ENCODE measurements at regions not wholly inside any gene's neighbourhood (a gene's known extent, or its start where the extent isn't known, plus 50 kb on each side); places are given as distances from the start of the nearest gene placed in this dataset.

- DNase-seq (ENCODE audit: low read depth, low spot score), result no peak
Observed at GRCh38 chr15:37576952-37577351, 357.5 kb upstream of the TMCO5A start.

DNA sequence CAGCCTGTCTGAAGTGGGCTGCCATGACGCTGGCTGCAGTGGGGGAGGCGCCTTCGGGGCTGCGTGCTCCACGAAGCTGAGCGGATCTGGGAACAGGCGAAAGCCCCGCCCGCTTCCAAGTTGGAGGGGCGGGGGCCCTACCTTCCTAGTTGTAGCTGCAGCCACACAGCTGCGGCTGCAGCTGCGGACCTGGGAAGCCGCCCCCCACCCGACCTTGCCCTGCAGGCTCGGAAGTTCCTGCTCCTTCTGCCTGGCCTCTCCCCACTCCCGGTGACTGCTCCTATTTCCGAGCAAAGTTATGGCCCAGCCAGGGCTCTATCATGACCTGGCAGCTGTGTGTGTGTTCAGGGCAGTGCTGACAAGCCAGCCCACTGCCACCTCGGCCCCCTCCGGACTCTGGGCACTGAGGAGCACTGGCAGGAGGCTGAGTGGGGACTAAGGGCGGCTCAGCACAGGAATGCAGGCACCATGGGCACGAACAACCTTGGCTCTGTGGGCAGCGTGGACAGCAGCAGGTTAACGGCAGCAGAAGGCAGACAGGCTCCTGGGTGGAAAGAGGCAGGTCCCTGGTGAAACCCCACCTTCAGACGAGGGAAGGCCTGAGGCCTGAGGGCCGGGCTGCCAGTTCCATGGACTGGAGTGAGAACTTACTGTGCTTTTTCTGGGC is 352.4 kb upstream of the TMCO5A start:
- DNase-seq (ENCODE audit: low read depth, low spot score), result no peak

DNA sequence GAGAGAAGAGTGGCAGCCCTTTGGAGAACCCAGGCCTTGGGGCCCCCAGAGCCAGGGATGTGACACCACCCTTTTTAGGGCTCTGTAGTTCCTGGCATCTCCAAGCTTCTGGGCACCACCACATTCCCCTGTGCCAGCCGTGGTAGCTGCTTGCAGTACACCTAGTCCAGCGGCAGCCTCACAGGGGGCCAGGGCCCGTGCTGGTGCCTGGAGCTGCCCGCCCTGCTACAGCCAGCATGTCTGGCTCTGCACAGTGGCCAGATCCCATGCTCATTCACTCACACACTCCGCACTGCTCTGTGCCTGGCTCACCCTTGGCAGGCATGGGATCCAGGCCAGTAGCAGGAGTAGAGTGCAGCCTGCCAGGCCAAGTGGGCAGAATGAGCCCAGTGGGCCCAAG is 351.6 kb upstream of the TMCO5A start:
- no peak for DNase-seq (ENCODE audit: low read depth, low spot score)

DNA sequence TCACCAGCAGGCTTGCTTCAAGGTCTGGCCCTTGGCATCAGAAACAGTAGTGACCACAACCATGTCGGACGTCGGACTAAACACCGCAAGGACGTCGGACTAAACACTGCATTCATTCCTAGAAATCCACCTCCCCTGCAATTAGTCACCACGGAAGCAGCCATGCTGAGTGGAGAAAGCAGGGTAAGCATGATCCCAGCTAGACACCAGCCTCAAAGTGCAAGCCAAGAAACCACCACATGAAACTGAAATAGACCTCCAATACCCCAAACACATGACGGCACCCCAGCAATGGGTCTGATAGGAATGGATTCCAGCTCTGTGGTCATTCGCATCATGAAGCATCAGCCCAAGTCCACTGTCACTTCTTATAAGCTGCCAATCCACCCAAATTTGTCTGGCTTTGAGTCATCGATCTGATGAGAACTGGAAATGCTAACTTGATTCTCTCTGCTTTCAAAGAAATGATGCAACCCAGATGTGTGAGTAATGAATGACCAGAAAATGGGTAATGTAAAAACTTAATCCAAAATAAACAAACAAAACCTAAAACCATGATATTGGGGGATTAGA is 348.3 kb upstream of the TMCO5A start:
- DNase-seq (ENCODE audit: low read depth, low spot score), result no peak

GRCh38 chr15:37586976-37587375 is 347.5 kb upstream of the TMCO5A start:
- DNase-seq (ENCODE audit: low read depth, low spot score), result no peak

DNA sequence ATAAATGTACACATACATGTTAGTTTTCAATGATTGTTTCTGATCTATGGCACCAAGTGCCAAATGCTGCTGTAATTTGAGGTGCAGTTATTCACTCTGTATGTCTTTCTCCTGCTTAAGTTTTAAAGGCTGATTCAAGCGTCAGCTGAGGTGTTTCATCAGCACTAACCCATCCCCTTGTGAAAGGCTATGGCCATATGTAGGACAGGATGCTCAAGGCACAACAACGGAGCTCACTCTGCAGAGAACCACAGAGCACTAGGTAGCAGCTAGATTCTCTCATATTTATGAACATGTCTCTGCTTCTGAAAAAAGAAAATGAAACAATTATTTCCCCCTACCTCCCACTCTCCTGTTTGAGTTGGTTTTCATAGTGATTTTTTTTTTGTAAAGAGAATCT is 340.0 kb upstream of the TMCO5A start:
- DNase-seq (ENCODE audit: low read depth, low spot score), result no peak

DNA sequence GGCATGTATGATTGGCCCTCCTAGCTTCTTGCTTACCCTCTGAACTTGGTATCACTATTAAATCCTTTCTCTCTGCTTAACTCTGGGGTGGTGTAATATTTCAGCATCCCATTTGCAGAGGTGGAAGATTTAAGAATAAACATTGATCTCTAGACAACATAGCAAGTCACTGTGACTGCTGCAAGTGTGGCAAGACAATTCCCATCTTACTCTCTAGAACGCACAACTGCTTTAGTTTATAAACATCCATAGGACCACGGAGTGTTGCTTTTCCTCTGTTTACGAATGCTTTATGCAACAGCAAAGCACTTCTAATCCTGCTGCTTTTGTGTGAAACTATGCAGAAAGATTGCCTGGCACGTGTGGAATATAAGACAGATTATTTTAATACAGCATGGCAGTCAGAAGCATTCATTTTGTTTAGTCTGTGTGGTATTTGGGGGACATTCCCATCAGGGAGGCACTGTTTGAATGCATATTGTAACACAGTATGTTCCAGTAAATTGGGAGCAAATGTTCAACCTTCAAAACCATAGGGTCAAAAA is 338.9 kb upstream of the TMCO5A start:
- no peak for DNase-seq (ENCODE audit: low read depth, low spot score)

GRCh38 chr15:37599156-37599555 is 335.3 kb upstream of the TMCO5A start:
- DNase-seq (ENCODE audit: low read depth, low spot score), result no peak

- no peak for DNase-seq (ENCODE audit: low read depth, low spot score)
Observed at GRCh38 chr15:37616215-37616614, 318.2 kb upstream of the TMCO5A start.

GRCh38 chr15:37618353-37618752 is 316.1 kb upstream of the TMCO5A start:
- DNase-seq (ENCODE audit: low read depth, low spot score), result no peak

DNA sequence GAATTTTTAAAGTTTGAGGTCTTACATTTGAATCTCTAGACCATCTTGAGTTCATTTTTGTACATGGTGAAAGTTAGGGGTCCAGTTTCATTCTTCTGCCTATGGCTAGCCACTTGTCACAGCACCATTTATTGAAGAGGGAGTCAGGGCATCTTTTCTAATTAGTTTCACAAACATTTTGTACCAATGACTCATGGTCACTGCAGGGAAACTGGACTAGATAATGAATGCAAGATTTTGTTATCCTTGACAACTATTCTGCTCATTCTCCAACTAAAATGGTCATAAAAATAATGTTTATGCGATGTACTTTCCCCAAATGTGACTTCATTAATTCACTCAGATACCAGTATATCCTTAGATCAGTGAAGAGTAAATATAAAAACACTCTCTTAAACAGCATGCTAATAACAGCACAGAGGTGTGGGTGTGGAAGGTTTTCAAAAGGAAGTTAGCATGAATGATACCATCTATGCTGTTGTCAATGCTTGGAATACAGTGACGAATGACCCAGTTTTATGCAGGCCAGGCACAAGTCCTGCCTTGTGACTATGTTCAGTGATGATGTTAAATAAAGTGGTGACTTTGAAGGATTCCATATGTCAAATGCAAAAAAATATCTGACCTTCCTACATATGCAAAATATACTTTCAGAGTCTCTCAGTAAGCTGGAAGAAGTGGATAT is 314.9 kb upstream of the TMCO5A start:
- no peak for DNase-seq (ENCODE audit: low read depth, low spot score)

- DNase-seq (ENCODE audit: low read depth, low spot score), result no peak
Observed at GRCh38 chr15:37625576-37625975, 308.9 kb upstream of the TMCO5A start.

DNA sequence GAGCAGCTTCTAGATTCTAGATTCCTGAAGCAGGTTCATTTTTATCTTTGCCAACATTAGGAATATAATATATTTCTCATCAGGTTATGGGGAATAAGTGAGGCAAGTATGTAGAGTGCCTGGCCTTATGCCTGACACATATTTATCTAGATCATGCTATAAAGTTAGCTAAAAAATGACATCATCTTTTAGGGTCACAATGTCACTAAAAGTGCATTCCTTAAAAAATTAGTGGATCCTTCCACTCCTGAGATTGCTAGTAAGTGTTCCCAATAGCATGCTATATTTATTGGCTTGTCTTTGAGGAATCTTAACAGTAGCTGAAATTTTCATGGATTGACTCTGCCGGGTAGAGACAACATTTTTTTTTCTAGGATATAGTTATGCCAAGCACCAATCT is 305.9 kb upstream of the TMCO5A start:
- DNase-seq (ENCODE audit: low read depth, low spot score), result no peak

GRCh38 chr15:37636736-37637135 is 297.7 kb upstream of the TMCO5A start:
- DNase-seq (ENCODE audit: low read depth, low spot score), result no peak

- DNase-seq (ENCODE audit: low read depth, low spot score), result no peak
Observed at GRCh38 chr15:37638116-37638515, 296.3 kb upstream of the TMCO5A start.

GRCh38 chr15:37638691-37639090 is 295.7 kb upstream of the TMCO5A start:
- DNase-seq (ENCODE audit: low read depth, low spot score), result no peak

- DNase-seq (ENCODE audit: low read depth, low spot score), result peak; percentile 10
Observed at GRCh38 chr15:37652646-37653417, 281.6 kb upstream of the TMCO5A start.

DNA sequence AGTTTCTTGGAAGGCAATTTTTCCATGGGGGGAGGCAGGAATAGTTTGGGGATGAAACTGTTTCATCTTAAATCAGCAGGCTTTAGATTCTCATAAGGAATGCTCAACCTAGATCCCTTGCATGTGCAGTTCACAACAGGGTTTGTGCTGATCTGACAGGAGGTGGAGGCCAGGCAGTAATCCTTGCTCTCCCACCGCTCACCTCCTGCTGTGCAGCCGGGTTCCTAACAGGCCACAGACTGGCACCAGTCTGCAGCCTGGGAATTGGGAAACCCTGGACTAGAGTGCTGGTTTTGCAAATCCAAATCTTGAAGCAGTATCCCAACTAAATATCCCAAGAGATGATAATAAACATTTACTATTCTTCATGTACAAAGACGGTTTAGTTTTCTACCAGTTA is 256.3 kb upstream of the TMCO5A start:
- no peak for DNase-seq (ENCODE audit: low read depth, low spot score)

GRCh38 chr15:37679627-37680026 is 254.8 kb upstream of the TMCO5A start:
- no peak for DNase-seq (ENCODE audit: low read depth, low spot score)

- no peak for DNase-seq (ENCODE audit: low read depth, low spot score)
Observed at GRCh38 chr15:37682304-37682703, 252.1 kb upstream of the TMCO5A start.

DNA sequence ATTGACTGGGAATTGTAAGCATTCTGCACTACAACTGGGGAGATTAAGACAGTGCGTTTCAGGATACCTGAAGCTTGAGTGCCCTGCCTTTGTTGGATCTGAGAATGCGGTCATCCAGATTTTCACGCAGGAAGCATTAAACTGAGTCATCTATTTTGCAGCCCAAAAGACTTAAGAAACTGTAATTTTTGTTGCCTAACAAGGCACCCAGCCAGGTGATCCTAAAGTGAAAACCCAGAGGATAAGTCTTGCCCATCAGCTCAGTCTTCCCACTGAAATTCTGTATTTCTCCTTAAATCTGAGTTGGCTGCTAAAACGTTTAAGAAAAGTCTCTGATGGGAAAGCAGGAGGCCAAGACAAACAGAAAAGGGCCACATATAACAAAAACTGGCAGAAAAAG is 242.5 kb upstream of the TMCO5A start:
- DNase-seq (ENCODE audit: low read depth, low spot score), result no peak

GRCh38 chr15:37693926-37694325 is 240.5 kb upstream of the TMCO5A start:
- DNase-seq (ENCODE audit: low read depth, low spot score), result no peak
